Superior temporal gyrus (tissue), 1 donor: ENCODE measurements at regions not wholly inside any gene's neighbourhood (a gene's known extent, or its start where the extent isn't known, plus 50 kb on each side); places are given as distances from the start of the nearest gene placed in this dataset.

Experiments used
- DNase-seq: peaks from one replicate; pipeline ENCODE4 v3.0.0-alpha.2; 2016; ENCODE audit errors: extremely low spot score

DNA sequence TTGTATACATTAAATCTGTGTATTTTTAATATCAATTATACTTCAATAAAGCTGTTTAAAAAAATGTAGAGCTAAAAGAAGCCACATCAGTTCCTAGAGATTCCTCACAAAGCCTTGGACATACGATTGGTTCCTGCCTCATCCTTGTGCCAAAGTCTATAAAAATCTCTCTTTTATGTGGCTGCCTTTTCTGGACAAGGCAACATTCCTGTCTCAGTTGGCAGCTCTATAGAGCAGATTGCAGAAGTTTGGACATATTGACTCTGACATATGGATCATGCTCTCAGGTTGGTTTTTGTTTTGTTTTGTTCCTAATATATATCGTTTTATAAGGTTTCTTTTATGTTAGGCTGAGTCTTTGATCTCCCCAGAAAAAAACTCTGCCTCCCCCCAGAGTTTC lies 148.9 kb downstream of the MAFB start:
- DNase-seq: no peak

GRCh38 chr20:40538131-40538530 lies 150.9 kb downstream of the MAFB start:
- DNase-seq: no peak

DNA sequence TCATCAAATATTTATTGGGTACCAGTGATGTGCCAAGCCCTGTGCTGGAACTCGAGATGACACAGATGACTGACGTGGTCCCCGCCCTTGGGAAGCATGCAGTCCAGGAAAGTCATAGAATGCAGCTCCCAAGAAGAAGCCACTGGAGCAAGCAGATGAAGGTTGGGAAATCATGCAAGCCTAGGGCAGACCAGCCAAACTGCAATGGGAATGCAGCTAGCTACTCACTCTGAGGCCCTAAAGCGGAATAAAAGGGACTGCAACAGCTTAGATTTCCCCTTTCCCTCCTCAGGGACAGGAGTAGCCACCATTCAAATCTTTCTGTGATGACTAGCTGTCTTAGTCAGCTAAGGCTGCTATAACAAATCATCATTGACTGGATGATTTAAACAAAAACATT lies 152.2 kb downstream of the MAFB start:
- DNase-seq: no peak

DNA sequence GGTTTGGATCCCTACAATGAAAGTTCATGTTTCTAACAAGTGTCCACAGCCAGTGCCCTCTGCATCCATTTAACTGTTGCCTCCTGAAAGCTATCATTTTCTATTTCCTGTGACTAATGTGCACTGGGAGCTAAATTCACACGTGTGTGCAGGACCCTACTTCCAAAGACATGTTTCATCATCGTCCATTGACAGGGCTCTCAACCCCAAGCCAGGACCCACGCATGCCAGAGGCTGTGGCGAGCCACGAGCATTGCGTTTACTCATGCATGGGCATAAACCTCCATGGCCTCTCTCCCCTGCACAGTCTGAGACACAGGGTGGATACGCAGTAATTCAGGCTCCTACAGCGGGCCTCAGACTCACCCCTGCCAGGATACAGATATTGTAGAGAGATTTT lies 153.2 kb downstream of the MAFB start:
- DNase-seq: no peak

DNA sequence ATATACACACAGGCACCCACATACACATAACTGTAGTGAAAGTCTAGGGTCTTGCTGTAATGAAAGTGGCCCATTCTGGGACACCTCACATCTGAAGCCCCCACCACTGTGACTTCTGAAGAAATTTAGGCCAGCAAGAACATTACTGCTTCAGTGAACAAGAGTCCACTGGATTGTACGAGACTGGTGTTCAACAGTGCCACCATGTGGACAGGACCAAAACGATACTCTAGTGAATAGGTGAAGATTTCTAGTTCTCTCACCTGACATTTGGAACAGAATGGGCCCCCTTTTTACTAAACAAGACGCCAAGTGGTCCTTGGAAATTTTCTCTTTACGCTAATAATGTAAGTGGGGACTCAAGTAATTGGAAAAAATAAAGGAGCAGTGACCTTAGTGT lies 156.9 kb downstream of the MAFB start:
- no peak for DNase-seq

- DNase-seq: no peak
These were observed 163.7 kb downstream of the MAFB start for GRCh38 chr20:40525351-40525750.

DNA sequence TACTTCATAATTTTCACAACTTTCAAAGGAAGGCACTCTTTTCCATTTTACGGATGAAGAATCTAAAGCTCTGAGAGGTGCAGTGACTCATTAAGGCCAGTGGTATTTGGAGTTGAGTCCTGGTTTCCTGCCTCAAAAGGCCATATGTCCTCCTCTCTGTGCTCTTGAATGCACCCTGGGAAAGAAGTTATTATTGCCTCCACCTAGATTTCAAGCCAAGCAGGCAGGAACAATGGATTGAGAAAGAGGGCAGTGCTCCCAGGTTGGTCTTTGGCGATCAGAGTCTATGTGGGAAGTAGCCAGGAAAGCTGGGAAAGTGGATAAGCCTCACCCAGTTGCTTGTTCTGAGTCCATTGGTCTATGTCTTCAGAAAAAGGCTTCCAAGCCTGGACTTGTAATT lies 165.0 kb downstream of the MAFB start:
- DNase-seq: no peak

GRCh38 chr20:40522405-40522804 lies 166.6 kb downstream of the MAFB start:
- DNase-seq: no peak

DNA sequence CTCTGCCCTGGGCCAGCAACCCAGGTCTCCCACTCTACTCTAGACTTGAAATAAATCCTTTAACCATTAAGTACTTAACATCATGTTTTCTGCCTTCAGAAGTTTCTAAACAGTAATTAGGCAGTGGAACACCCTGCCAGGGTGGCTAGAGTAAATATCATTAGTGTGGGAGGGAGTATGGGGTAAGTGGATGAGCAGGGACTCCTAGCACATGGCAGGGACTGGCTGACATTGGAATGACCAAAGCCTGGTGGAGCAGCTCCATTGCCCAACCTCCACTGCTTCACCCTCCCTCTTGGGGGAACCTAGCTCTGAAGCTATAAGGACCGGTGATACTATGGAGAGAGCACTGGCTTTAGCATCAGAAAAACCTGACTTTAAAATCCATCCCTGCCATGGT lies 167.1 kb downstream of the MAFB start:
- DNase-seq: no peak

GRCh38 chr20:40519918-40520317 lies 169.1 kb downstream of the MAFB start:
- DNase-seq: no peak

DNA sequence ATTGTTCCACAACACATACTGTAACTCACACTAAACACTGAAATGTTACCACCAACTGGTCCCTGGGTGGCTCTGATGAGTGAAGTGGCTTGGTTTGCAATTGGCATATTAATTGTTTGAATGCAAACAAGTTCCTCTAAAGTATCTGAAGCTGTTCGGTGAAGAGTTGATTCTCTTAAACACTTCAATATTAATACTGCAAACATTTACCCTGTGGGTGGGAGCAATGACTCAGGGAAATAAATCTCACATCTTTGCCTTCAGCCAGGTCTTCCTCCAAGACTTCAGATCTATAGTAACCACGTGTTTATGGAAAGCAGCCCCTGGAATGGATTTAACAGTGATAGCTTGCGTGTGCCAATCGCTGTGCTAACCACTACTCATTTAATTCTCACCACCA lies 176.0 kb downstream of the MAFB start:
- no peak for DNase-seq

GRCh38 chr20:40512591-40512990 lies 176.4 kb downstream of the MAFB start:
- DNase-seq: no peak

DNA sequence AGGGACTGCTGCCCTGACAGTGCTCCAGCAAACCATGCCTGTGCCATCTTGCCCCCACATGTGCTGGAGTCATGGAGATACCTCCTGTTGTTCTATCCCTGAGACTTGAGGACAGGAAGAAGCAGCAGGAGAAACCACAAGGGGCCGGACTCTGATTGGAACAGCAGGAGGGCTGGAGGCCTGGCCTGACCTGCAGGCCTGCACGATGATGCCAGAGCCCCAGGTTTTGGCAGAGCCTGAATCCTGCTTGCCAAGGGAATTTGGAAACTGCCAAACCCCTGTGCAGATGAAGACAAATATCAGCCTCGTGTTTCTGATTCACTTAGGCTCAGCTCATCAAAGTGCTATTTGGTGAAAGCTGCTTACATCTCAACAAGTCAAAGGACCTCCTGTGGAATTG lies 177.6 kb downstream of the MAFB start:
- no peak for DNase-seq

DNA sequence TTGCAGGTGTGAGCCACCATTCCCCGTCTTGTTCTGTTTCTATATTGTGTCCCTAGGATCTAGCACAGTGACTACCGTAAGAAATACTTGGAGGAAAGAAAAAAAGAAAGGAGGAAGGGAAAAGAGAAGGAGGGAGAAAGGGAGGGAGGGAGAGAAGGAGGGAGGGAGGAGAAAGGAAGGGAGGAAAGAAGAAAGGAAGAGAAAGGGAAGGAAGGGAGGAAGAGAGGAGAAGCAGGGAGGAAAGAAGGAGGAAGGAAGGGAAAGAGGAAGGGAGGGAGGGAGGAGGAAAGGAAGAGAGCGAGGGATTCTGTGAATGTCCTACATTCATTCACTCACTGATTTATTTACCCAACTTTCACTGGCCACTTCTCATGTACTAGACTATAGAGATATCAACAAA lies 178.4 kb downstream of the MAFB start:
- no peak for DNase-seq

GRCh38 chr20:40508821-40509220 lies 180.2 kb downstream of the MAFB start:
- DNase-seq: no peak

GRCh38 chr20:40506537-40506939 lies 182.5 kb downstream of the MAFB start:
- DNase-seq: peak; percentile 24

DNA sequence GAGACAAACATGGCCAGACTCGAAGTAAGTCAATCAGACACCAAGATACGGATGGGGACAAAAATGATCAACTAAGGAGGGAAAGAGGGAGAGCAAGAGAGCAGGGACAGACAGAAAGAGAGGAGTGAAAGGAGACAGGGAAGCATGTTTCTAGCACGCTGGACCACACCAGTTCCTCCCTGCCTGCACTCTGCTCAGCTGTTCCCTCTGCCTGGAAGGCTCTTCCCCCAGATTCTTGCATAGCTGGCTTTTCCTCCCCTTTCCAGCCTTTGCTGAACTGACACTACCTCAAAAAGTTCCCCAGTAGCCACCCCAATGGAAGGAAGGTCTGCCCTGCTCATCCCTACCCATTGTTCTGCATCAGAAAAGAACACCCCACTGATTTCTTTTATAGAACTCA lies 185.9 kb downstream of the MAFB start:
- DNase-seq: no peak

DNA sequence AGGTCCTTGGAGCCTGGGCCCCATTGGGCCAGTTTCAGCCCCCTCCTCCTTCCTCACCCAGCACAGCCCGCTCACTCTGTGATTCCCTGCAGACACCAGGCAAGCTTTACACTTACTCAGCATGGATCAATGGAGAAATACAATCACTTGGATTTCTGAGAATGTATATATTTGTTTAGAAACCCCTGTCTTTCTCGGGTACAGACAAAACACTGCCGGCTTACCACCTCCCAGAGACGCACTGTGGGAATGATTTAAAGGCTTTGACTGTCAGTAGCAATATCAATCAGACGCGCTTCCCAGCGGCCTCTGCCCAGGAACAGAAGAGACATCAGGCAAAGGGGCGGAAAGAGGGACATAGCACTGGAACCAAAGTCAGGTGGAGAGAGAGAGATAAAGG lies 186.5 kb downstream of the MAFB start:
- no peak for DNase-seq

DNA sequence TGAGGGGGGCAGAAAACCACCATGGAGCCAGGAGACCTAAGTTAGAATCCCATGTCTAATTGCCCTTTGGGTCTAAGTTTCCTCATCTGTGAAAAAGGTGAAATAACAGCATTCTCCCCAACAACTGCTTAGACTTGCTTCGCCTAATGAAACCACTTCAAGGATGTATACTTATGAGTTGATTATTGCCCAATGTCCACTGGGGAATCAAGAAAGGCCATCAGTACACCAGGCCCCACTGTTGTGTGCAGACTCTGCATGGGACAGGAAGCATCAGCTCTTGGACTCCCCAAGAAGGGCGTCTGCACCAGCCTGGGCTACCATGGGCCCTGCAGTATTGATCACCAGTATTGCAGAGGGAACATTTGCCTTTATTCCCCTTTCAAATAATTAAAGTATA lies 189.6 kb downstream of the MAFB start:
- no peak for DNase-seq

DNA sequence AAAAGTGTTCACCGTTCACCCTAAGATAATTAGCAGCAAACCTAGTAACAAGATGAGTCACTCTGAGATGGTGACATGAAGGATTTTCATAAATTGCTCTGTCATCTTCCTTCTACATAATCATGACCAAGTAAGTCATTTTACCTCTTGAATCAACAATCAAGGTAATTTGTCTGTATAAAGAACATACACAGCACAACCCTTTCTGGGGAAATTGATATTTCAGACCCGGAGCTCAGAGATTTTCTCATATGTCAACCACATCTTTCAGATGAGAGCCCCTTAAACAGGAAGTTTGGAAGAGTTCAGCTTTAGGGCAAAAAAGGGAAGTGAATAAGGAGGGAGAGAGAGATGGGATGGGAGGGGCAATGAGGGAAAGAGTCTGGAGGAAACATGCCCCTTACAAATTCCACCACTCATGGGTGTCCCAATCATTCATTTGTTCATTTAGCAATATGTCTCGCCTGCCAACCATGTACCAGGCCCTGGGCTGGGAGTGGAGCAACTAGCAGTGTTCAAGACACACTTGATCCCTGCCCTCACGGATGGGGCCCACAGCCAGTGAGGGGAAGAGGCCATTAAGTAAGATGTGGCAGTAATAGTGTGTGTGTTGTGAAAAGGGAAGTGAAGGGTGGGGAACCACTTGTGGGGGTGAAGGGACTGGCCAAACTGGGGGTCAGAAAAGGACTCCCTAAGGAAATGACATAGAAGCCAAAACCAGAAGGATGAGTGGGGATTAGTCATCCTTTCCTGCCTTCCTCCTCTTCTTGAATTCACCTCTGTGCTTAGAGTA lies 190.9 kb downstream of the MAFB start:
- peak; percentile 16 for DNase-seq

GRCh38 chr20:40495956-40496355 lies 193.1 kb downstream of the MAFB start:
- DNase-seq: no peak

DNA sequence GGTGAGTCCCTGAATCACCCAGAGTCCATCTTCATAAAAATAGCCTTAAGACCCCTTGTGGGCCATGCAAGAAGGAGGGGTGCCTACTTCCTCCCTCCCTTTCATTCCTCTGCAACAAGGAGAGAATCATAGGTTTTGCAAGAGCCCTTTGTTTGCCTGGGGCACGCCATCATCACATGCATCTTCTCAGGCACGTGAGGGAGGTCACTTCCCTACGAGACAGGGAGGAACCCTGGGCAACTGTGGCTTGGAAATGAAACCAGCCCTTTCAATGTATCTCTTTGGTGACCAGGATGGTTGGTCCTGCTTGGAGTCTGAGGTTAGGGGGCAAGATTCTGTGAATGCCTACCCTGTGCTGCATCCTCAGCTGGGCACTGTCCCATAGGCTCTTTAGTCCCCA lies 194.8 kb downstream of the MAFB start:
- DNase-seq: no peak

GRCh38 chr20:40493549-40493948 lies 195.5 kb downstream of the MAFB start:
- DNase-seq: no peak

- no peak for DNase-seq
These were observed 196.0 kb downstream of the MAFB start for GRCh38 chr20:40493071-40493470.
